ENCODE measurements at regions not wholly inside any gene's neighbourhood (a gene's known extent, or its start where the extent isn't known, plus 50 kb on each side); places are given as distances from the start of the nearest gene placed in this dataset.

- no peak overlapping the region for H4K5ac ChIP-seq (ENCODE audit: low read length)
- no peak overlapping the region for H2BK15ac ChIP-seq (replicated peaks; ENCODE audit: low read depth)
- no peak overlapping the region for H3K27ac ChIP-seq (ENCODE audit: low read depth, low read length)
- H3K23ac ChIP-seq (ENCODE audit: low read length), result no peak overlapping the region
- no peak overlapping the region for H3K4me2 ChIP-seq (ENCODE audit: low read length)
- no peak overlapping the region for H3K56ac ChIP-seq (ENCODE audit: low read length)
- H3K4ac ChIP-seq (ENCODE audit: low read depth, low read length), result no peak overlapping the region
- no peaks in the 10 kb centered on the region for H3K4me1 ChIP-seq (ENCODE audit: control insufficient read depth, low read depth, low read length)
- no peaks in the 10 kb centered on the region for H3K79me1 ChIP-seq (ENCODE audit: low read length)
- H3K18ac ChIP-seq (ENCODE audit: low read length), result no peak overlapping the region
- no peak overlapping the region for H3K4me3 ChIP-seq (ENCODE audit: low read length)
- no peaks in the 10 kb centered on the region for H3K36me3 ChIP-seq (ENCODE audit: control insufficient read depth, insufficient read depth, low read length)
- no peak for DNase-seq
- no peak overlapping the region for H2BK5ac ChIP-seq (ENCODE audit: low read length)
- H2BK120ac ChIP-seq (ENCODE audit: low read depth, low read length), result no peak overlapping the region
- no peak overlapping the region for H4K8ac ChIP-seq (ENCODE audit: low read depth, low read length)
- no peak overlapping the region for H3K9ac ChIP-seq (ENCODE audit: low read length)
- H3K79me2 ChIP-seq (ENCODE audit: control insufficient read depth, insufficient read depth, low read length), result no peaks in the 10 kb centered on the region
- no peak overlapping the region for H2AK5ac ChIP-seq (ENCODE audit: low read length)
- no peaks in the 10 kb centered on the region for H3K27me3 ChIP-seq (ENCODE audit: insufficient read depth, low read length, poor library complexity)
- WGBS (ENCODE audit: extremely low coverage, insufficient coverage, low lambda C conversion rate), result no CpG with 5 or more reads among the region's 5 CpGs
Measured at GRCh38 chr3:165635791-165636683, 201.2 kb downstream of the BCHE start.

GRCh38 chr3:165624761-165625160 lies 212.5 kb downstream of the BCHE start:
- no peaks in the 10 kb centered on the region for H3K79me1 ChIP-seq (ENCODE audit: low read length)
- peak; percentile 16 for DNase-seq
- H2BK120ac ChIP-seq (ENCODE audit: low read depth, low read length), result no peak overlapping the region
- no peak overlapping the region for H3K9ac ChIP-seq (ENCODE audit: low read length)
- H4K8ac ChIP-seq (ENCODE audit: low read depth, low read length), result no peak overlapping the region
- H3K18ac ChIP-seq (ENCODE audit: low read length), result no peak overlapping the region
- H3K27me3 ChIP-seq (ENCODE audit: insufficient read depth, low read length, poor library complexity), result no peaks in the 10 kb centered on the region
- H3K4me3 ChIP-seq (ENCODE audit: low read length), result no peak overlapping the region
- H2BK5ac ChIP-seq (ENCODE audit: low read length), result no peak overlapping the region
- no peak overlapping the region for H3K56ac ChIP-seq (ENCODE audit: low read length)
- H3K27ac ChIP-seq (ENCODE audit: low read depth, low read length), result no peak overlapping the region
- no peaks in the 10 kb centered on the region for H3K36me3 ChIP-seq (ENCODE audit: control insufficient read depth, insufficient read depth, low read length)
- H3K4me2 ChIP-seq (ENCODE audit: low read length), result no peak overlapping the region
- no peak overlapping the region for H4K5ac ChIP-seq (ENCODE audit: low read length)
- no peak overlapping the region for H2AK5ac ChIP-seq (ENCODE audit: low read length)
- H3K79me2 ChIP-seq (ENCODE audit: control insufficient read depth, insufficient read depth, low read length), result no peaks in the 10 kb centered on the region
- no peak overlapping the region for H2BK15ac ChIP-seq (replicated peaks; ENCODE audit: low read depth)
- H3K4me1 ChIP-seq (ENCODE audit: control insufficient read depth, low read depth, low read length), result no peaks in the 10 kb centered on the region
- WGBS (ENCODE audit: extremely low coverage, insufficient coverage, low lambda C conversion rate), result no CpG with 5 or more reads among the region's 3 CpGs
- no peak overlapping the region for H3K23ac ChIP-seq (ENCODE audit: low read length)
- no peak overlapping the region for H3K4ac ChIP-seq (ENCODE audit: low read depth, low read length)

GRCh38 chr3:165622356-165622755 lies 214.9 kb downstream of the BCHE start:
- H2BK15ac ChIP-seq (replicated peaks; ENCODE audit: low read depth), result no peak overlapping the region
- no peak overlapping the region for H3K9ac ChIP-seq (ENCODE audit: low read length)
- no peak overlapping the region for H3K4me3 ChIP-seq (ENCODE audit: low read length)
- no peak for DNase-seq
- WGBS (ENCODE audit: extremely low coverage, insufficient coverage, low lambda C conversion rate), result no CpG with 5 or more reads among the region's 2 CpGs
- H3K36me3 ChIP-seq (ENCODE audit: control insufficient read depth, insufficient read depth, low read length), result no peaks in the 10 kb centered on the region
- no peak overlapping the region for H3K27ac ChIP-seq (ENCODE audit: low read depth, low read length)
- no peak overlapping the region for H3K56ac ChIP-seq (ENCODE audit: low read length)
- H4K8ac ChIP-seq (ENCODE audit: low read depth, low read length), result no peak overlapping the region
- no peaks in the 10 kb centered on the region for H3K79me1 ChIP-seq (ENCODE audit: low read length)
- no peak overlapping the region for H2AK5ac ChIP-seq (ENCODE audit: low read length)
- no peak overlapping the region for H3K4me2 ChIP-seq (ENCODE audit: low read length)
- H3K18ac ChIP-seq (ENCODE audit: low read length), result no peak overlapping the region
- H3K27me3 ChIP-seq (ENCODE audit: insufficient read depth, low read length, poor library complexity), result no peaks in the 10 kb centered on the region
- no peaks in the 10 kb centered on the region for H3K4me1 ChIP-seq (ENCODE audit: control insufficient read depth, low read depth, low read length)
- H4K5ac ChIP-seq (ENCODE audit: low read length), result no peak overlapping the region
- no peak overlapping the region for H2BK5ac ChIP-seq (ENCODE audit: low read length)
- no peak overlapping the region for H2BK120ac ChIP-seq (ENCODE audit: low read depth, low read length)
- H3K79me2 ChIP-seq (ENCODE audit: control insufficient read depth, insufficient read depth, low read length), result no peaks in the 10 kb centered on the region
- no peak overlapping the region for H3K23ac ChIP-seq (ENCODE audit: low read length)
- H3K4ac ChIP-seq (ENCODE audit: low read depth, low read length), result no peak overlapping the region

GRCh38 chr3:165619069-165619468 lies 218.2 kb downstream of the BCHE start:
- H3K79me2 ChIP-seq (ENCODE audit: control insufficient read depth, insufficient read depth, low read length), result no peaks in the 10 kb centered on the region
- no peak overlapping the region for H2BK15ac ChIP-seq (replicated peaks; ENCODE audit: low read depth)
- no peak overlapping the region for H3K27ac ChIP-seq (ENCODE audit: low read depth, low read length)
- no peak overlapping the region for H4K8ac ChIP-seq (ENCODE audit: low read depth, low read length)
- H3K56ac ChIP-seq (ENCODE audit: low read length), result no peak overlapping the region
- H2BK120ac ChIP-seq (ENCODE audit: low read depth, low read length), result no peak overlapping the region
- DNase-seq, result no peak
- no peak overlapping the region for H4K5ac ChIP-seq (ENCODE audit: low read length)
- H3K4me1 ChIP-seq (ENCODE audit: control insufficient read depth, low read depth, low read length), result no peaks in the 10 kb centered on the region
- H3K9ac ChIP-seq (ENCODE audit: low read length), result no peak overlapping the region
- no peak overlapping the region for H3K4ac ChIP-seq (ENCODE audit: low read depth, low read length)
- H3K27me3 ChIP-seq (ENCODE audit: insufficient read depth, low read length, poor library complexity), result no peaks in the 10 kb centered on the region
- no peak overlapping the region for H2AK5ac ChIP-seq (ENCODE audit: low read length)
- no peaks in the 10 kb centered on the region for H3K36me3 ChIP-seq (ENCODE audit: control insufficient read depth, insufficient read depth, low read length)
- H3K4me2 ChIP-seq (ENCODE audit: low read length), result no peak overlapping the region
- H3K79me1 ChIP-seq (ENCODE audit: low read length), result no peaks in the 10 kb centered on the region
- H3K23ac ChIP-seq (ENCODE audit: low read length), result no peak overlapping the region
- no peak overlapping the region for H2BK5ac ChIP-seq (ENCODE audit: low read length)
- no CpG with 5 or more reads among the region's 2 CpGs for WGBS (ENCODE audit: extremely low coverage, insufficient coverage, low lambda C conversion rate)
- H3K18ac ChIP-seq (ENCODE audit: low read length), result no peak overlapping the region
- H3K4me3 ChIP-seq (ENCODE audit: low read length), result no peak overlapping the region

- Histone ChIP-seq H4K8ac (ENCODE audit: low read depth, low read length) (no peak overlapping the region), H3K36me3 (ENCODE audit: control insufficient read depth, insufficient read depth, low read length) (no peaks in the 10 kb centered on the region), H3K4me1 (ENCODE audit: control insufficient read depth, low read depth, low read length) (no peaks in the 10 kb centered on the region), H3K18ac (ENCODE audit: low read length) (no peak overlapping the region), H2BK5ac (ENCODE audit: low read length) (no peak overlapping the region), H2AK5ac (ENCODE audit: low read length) (no peak overlapping the region), H4K5ac (ENCODE audit: low read length) (no peak overlapping the region), H3K4me3 (ENCODE audit: low read length) (no peak overlapping the region), H3K56ac (ENCODE audit: low read length) (no peak overlapping the region), H3K9ac (ENCODE audit: low read length) (no peak overlapping the region), H2BK15ac (replicated peaks; ENCODE audit: low read depth) (no peak overlapping the region), H3K4me2 (ENCODE audit: low read length) (no peak overlapping the region), H3K23ac (ENCODE audit: low read length) (no peak overlapping the region), H3K4ac (ENCODE audit: low read depth, low read length) (no peak overlapping the region), H2BK120ac (ENCODE audit: low read depth, low read length) (no peak overlapping the region), H3K27me3 (ENCODE audit: insufficient read depth, low read length, poor library complexity) (no peaks in the 10 kb centered on the region), H3K79me2 (ENCODE audit: control insufficient read depth, insufficient read depth, low read length) (no peaks in the 10 kb centered on the region), H3K79me1 (ENCODE audit: low read length) (no peaks in the 10 kb centered on the region), H3K27ac (ENCODE audit: low read depth, low read length) (no peak overlapping the region)
- no peak for DNase-seq
Measured at GRCh38 chr3:165617134-165617533, 220.1 kb downstream of the BCHE start.

- no peak overlapping the region for H3K9ac ChIP-seq (ENCODE audit: low read length)
- H3K4me3 ChIP-seq (ENCODE audit: low read length), result no peak overlapping the region
- no peak overlapping the region for H3K23ac ChIP-seq (ENCODE audit: low read length)
- H4K8ac ChIP-seq (ENCODE audit: low read depth, low read length), result no peak overlapping the region
- no peak for DNase-seq
- no peak overlapping the region for H3K18ac ChIP-seq (ENCODE audit: low read length)
- H2BK5ac ChIP-seq (ENCODE audit: low read length), result no peak overlapping the region
- no peaks in the 10 kb centered on the region for H3K27me3 ChIP-seq (ENCODE audit: insufficient read depth, low read length, poor library complexity)
- H3K56ac ChIP-seq (ENCODE audit: low read length), result no peak overlapping the region
- H2BK120ac ChIP-seq (ENCODE audit: low read depth, low read length), result no peak overlapping the region
- WGBS (ENCODE audit: extremely low coverage, insufficient coverage, low lambda C conversion rate), result no CpG with 5 or more reads among the region's 1 CpG
- no peaks in the 10 kb centered on the region for H3K4me1 ChIP-seq (ENCODE audit: control insufficient read depth, low read depth, low read length)
- no peaks in the 10 kb centered on the region for H3K79me2 ChIP-seq (ENCODE audit: control insufficient read depth, insufficient read depth, low read length)
- H3K4ac ChIP-seq (ENCODE audit: low read depth, low read length), result no peak overlapping the region
- H4K5ac ChIP-seq (ENCODE audit: low read length), result no peak overlapping the region
- H2BK15ac ChIP-seq (replicated peaks; ENCODE audit: low read depth), result no peak overlapping the region
- H3K79me1 ChIP-seq (ENCODE audit: low read length), result no peaks in the 10 kb centered on the region
- no peak overlapping the region for H3K4me2 ChIP-seq (ENCODE audit: low read length)
- no peaks in the 10 kb centered on the region for H3K36me3 ChIP-seq (ENCODE audit: control insufficient read depth, insufficient read depth, low read length)
- H2AK5ac ChIP-seq (ENCODE audit: low read length), result no peak overlapping the region
- H3K27ac ChIP-seq (ENCODE audit: low read depth, low read length), result no peak overlapping the region
Measured at GRCh38 chr3:165614337-165614736, 222.9 kb downstream of the BCHE start.

Measured in mesendoderm (in vitro differentiated cells).